Astrocyte (in vitro differentiated cells and primary cell): ENCODE measurements at regions not wholly inside any gene's neighbourhood (a gene's known extent, or its start where the extent isn't known, plus 50 kb on each side); places are given as distances from the start of the nearest gene placed in this dataset.

Experiments used
- EZH2 ChIP-seq: IDR thresholded peaks from 2 replicates; pipeline ENCODE4 v1.6.1; 2012; ENCODE audit warnings: mild to moderate bottlenecking, low read length, inconsistent platforms; ENCODE audit not compliant: insufficient read depth
- TF ChIP-seq, protein P1 (sequence below): IDR thresholded peaks from 2 replicates; pipeline ENCODE4 v1.5.1; 2011; ENCODE audit warnings: low read depth, mild to moderate bottlenecking, inconsistent platforms, low read length, moderate library complexity; ENCODE audit not compliant: insufficient read depth

DNA sequence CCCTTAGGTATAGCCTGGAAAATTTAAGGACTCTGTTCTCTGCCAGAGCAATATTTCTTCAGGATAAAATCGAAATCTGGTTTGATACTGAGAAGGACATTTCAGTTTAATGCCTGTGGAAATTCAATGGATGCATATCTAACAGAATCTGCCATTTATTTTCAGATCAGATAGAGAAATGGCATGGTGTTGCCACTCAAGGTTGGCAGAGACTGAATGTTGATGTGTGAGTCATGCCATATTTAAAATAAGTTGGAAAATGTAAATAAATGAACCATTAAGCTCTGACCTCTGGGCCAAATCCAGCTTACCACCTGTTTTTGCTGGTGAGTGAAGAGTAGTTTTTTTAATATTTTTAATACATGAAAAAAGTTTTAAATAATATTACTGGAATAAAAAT, 594.6 kb downstream of the DOK5 start:
- TF ChIP-seq EZH2 = no peak
- TF ChIP-seq, protein P1, sequence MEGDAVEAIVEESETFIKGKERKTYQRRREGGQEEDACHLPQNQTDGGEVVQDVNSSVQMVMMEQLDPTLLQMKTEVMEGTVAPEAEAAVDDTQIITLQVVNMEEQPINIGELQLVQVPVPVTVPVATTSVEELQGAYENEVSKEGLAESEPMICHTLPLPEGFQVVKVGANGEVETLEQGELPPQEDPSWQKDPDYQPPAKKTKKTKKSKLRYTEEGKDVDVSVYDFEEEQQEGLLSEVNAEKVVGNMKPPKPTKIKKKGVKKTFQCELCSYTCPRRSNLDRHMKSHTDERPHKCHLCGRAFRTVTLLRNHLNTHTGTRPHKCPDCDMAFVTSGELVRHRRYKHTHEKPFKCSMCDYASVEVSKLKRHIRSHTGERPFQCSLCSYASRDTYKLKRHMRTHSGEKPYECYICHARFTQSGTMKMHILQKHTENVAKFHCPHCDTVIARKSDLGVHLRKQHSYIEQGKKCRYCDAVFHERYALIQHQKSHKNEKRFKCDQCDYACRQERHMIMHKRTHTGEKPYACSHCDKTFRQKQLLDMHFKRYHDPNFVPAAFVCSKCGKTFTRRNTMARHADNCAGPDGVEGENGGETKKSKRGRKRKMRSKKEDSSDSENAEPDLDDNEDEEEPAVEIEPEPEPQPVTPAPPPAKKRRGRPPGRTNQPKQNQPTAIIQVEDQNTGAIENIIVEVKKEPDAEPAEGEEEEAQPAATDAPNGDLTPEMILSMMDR = no peak
